HG03196 (cell line): ENCODE measurements at regions not wholly inside any gene's neighbourhood (a gene's known extent, or its start where the extent isn't known, plus 50 kb on each side); places are given as distances from the start of the nearest gene placed in this dataset.

Source experiments
- ATAC-seq: cut with Tn5 transposase; IDR thresholded peaks from one replicate; pipeline ENCODE4 v1.9.1; 2021; ENCODE audit not compliant: unreplicated experiment

- ATAC-seq: no peak
Measured at GRCh38 chr14:98446508-98446907, 825.5 kb downstream of the BCL11B start.

DNA sequence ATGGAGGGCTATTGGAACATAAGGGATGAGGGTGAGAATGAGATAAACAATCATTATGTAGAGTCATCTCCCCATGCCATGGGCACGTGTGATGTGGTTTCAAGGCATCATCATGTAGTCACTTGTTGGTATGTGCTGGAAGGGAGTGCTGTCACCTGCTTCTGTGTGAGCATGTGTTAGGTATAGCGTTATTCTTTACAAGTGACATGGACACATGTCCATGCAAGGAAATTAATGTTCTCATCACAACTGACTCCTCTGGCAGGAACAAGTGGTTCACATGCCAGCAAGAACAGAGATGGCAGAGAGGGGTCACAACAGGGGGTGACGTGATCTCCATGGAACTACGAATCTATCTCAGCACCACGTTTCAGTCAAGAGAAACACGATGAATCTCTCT is 815.8 kb downstream of the BCL11B start:
- ATAC-seq: no peak

DNA sequence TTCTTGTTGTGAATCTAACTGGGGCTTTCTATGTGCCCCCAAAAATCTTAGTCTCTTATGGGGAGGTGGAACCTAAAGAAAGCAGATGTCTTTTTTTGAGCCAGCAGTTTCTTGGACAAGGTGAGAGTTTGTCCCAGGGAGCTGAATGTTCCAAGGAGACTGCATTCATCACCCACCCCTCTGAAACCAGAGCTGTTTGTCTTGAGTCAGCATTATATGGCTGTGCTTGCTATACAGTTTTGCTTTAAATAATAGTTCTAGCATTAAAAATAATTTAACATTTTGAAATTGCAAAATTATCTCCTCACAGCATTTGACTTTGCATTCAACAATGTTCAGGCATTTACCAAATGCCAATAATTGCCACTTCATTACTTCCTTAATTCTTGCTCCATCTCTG is 813.3 kb downstream of the BCL11B start:
- ATAC-seq: no peak

DNA sequence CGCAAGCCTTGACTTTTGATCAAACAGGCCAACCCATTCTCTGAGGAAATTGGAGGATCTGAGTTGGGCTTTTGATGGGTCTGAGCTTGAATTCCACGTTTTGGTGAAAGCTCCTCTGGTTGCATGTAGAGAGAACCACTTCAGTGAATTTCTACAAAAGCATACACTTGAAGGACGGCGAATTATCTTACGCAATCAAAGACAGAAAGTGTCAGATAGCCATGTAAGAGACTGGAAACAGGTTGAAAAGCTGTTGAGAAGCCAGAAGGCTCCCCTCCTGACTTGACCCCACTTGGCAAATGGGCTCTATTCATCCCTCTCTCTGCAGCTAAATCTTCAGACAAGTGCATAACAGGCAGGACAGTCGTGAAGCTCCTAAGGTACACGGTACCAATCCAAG is 809.1 kb downstream of the BCL11B start:
- no peak for ATAC-seq

- ATAC-seq: no peak
Measured at GRCh38 chr14:98466807-98467206, 805.2 kb downstream of the BCL11B start.

- ATAC-seq: no peak
Measured at GRCh38 chr14:98470663-98471062, 801.3 kb downstream of the BCL11B start.

DNA sequence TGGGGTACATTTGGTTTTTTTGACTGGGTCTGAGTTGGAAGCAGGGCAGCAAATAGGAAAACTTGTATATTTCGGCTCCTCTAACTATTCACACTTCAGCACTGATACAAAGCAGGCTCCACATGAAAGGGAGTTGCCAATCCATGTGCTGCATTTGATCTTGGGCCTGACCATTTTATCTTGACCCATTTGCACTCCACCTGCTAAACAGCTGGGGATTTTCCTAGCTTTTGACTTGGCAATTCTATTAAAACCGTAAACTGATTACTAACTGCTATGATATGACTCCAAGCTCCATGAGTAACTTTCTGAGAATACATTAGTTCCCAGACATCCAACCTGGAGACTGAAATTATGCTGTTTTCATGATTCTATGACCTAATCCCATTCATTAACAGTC is 797.1 kb downstream of the BCL11B start:
- no peak for ATAC-seq

GRCh38 chr14:98477935-98478334 is 794.1 kb downstream of the BCL11B start:
- no peak for ATAC-seq

DNA sequence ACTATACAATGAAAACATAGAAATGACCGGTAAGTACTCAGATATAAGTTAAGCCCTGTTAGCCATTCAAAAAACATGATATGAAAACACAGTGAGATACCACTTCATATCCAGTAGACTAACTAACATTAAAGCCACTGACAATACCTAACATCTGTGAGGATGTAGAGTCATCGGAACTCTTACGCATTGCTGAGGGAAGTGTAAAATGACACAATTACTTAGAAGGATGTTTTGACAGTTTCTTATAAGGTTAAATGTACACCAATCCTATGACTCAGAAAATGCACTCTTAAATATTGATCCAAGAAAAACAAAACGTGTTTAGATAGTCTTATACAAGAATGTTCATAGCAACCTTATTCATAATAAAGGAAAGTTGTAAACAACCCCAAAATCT is 782.9 kb downstream of the BCL11B start:
- no peak for ATAC-seq

- no peak for ATAC-seq
Measured at GRCh38 chr14:98494582-98494981, 777.4 kb downstream of the BCL11B start.

GRCh38 chr14:98498019-98498885 is 773.7 kb downstream of the BCL11B start:
- no peak for ATAC-seq

GRCh38 chr14:98501335-98501734 is 770.7 kb downstream of the BCL11B start:
- ATAC-seq: no peak

- no peak for ATAC-seq
Measured at GRCh38 chr14:98501836-98502235, 770.2 kb downstream of the BCL11B start.

DNA sequence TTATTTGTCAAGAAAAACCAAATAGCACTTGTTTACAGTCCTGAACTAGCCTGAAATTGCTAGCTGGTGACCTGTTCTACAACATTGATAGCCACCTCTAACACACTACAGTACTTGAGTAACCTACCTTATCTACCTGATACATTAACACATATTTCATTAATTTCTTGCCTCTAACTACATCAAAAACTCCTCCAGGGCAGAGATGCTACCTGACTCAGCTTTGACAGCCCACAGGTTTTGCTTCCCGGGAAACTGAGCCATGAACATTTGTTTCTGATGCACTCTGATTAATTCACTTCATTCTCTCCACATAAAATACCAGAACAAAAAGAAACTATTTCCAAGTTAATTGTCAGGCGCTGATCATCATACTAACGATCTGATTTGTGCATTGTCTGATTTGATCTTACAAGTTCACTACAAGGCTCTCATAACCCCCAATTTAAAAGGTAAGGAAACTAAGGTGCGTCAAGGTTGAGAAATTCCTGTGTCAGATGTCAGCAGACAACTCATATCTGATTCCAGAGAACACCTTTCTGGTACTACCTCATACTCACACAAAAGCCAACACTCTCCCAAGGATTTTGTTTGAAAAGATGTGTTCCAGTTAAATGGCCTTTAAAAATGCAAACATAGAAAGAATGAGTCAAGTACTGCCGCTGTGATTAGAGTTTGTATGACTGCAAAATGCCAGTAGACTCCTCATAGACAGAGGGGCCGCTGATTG is 768.7 kb downstream of the BCL11B start:
- ATAC-seq: no peak

- ATAC-seq: no peak
Measured at GRCh38 chr14:98507264-98507663, 764.7 kb downstream of the BCL11B start.

GRCh38 chr14:98510392-98510791 is 761.6 kb downstream of the BCL11B start:
- ATAC-seq: no peak

- ATAC-seq: no peak
Measured at GRCh38 chr14:98512501-98513251, 759.3 kb downstream of the BCL11B start.

DNA sequence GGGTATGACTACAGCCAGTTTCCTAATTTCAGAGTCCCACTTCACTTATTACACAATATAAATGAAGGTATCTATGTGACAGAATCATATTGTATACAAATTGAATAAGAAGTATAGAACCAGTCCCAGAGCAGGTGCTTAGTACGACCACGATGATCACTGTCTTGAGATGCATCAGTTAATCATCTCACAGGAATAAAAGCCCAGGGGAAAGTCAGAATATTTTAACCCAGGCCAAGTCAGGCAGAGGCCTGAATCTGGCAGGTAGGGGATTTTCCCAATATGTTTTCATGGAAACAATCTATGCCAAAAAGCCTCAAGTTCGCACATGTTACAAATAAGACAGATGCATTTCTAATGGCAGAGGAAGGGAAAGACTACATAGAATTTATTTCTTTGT is 758.4 kb downstream of the BCL11B start:
- ATAC-seq: no peak

DNA sequence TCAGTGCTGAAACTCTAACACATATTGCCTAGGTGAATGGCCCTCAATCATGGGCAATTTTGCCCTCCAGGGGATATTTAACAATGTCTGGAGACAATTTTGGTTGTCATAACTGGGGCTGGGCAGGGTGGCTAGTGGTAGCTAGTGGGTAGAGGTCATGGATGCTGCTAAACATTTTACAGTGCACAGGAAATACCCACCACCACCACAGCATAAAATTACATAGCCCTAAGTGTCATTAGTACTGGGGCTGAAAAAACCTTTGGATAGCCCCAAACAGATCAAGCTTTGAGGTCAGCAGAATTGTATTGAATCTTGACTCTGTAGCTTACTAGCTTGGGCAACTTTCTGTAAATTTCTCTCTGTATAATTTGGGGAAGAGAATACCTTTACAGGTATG is 758.0 kb downstream of the BCL11B start:
- no peak for ATAC-seq

- ATAC-seq: no peak
Measured at GRCh38 chr14:98536256-98536655, 735.7 kb downstream of the BCL11B start.

DNA sequence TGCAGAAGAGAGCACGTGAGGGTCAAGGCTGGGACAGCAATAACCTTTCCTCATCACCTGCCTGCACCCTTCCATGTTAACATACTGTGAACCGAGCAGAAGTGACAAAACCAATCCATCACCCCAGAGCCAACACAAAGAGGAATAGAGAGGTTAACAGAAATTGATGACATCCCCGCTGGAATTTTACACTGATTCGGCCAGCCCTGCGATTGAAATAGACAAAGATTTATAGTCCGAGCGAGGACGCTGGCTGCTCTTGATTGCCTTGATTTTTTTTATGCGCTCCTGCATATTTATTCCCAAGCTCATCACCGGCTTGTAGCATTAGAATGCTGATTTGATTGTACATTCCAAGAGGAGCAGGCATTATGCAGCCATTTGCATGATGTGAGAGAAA is 729.7 kb downstream of the BCL11B start:
- no peak for ATAC-seq

- ATAC-seq: no peak
Measured at GRCh38 chr14:98543074-98543473, 728.9 kb downstream of the BCL11B start.
